ENCODE measurements at regions not wholly inside any gene's neighbourhood (a gene's known extent, or its start where the extent isn't known, plus 50 kb on each side); places are given as distances from the start of the nearest gene placed in this dataset.

DNA sequence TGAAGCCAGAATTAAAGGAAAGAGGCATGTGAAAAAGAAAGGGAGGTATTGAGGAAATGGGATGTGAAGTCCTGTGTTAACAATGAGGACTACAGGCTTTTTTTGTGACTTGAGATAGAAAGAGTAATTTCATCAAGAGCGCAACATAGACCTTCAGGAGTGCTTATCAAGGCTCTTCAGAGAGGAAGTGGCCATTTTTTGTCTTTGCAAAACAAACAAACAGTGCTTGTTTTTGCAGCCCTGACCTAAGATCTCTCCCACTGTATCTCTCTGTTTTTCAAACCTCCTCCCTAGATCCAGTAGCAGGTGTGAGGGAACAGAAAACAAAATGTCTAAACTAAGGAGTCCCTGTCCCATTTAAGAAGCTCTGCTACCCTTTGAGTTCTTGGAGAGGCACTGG lies 710.3 kb upstream of the MARCKS start:
- no peak for DNase-seq (ENCODE audit: low read depth in 1 of 2, low spot score in 1 of 2)

GRCh38 chr6:113147544-113147943 lies 709.6 kb upstream of the MARCKS start:
- H3K36me3 ChIP-seq = no peaks in the 10 kb centered on the region
- no peak overlapping the region for H3K4me3 ChIP-seq
- no peak overlapping the region for H3K27ac ChIP-seq
- peaks cover 6% of the 10 kb centered on the region for H3K4me1 ChIP-seq (ENCODE audit: low read depth)
- no peak for TF ChIP-seq CTCF (IDR thresholded peaks at IDR 0.05; ENCODE audit: low read depth, low read length)
- no peaks in the 10 kb centered on the region for H3K27me3 ChIP-seq
- H3K9me3 ChIP-seq (ENCODE audit: low read depth) = no peaks in the 10 kb centered on the region
- no peak for DNase-seq (ENCODE audit: low read depth in 1 of 2, low spot score in 1 of 2)

More for the DNA sequence above, 710.3 kb upstream of the MARCKS start:
- Histone ChIP-seq H3K27ac (no peak overlapping the region), H3K9me3 (ENCODE audit: low read depth) (no peaks in the 10 kb centered on the region), H3K36me3 (no peaks in the 10 kb centered on the region), H3K4me1 (ENCODE audit: low read depth) (peaks cover 6% of the 10 kb centered on the region), H3K27me3 (no peaks in the 10 kb centered on the region), H3K4me3 (no peak overlapping the region)
- TF ChIP-seq CTCF (IDR thresholded peaks at IDR 0.05; ENCODE audit: low read depth, low read length) = no peak

DNA sequence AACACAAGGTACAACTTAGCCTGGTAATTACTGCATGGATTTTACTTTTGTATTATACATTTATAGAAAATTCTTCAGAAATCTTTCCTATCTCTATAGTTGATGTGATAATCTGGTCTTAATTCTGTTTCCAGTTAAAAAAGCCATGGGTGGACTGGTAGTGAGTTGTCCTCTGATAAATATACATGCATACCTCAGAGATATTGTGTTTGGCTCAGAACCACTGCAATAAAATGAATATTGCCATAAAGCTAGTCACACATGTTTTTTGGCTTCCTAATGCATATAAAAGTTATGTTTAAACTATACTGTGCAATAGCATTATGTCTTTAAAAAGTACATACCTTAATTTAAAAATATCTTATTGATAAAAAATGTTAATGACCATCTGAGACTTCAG lies 708.6 kb upstream of the MARCKS start:
- DNase-seq (ENCODE audit: low read depth in 1 of 2, low spot score in 1 of 2) = no peak
- Histone ChIP-seq H3K27ac (no peak overlapping the region), H3K27me3 (no peaks in the 10 kb centered on the region)

DNA sequence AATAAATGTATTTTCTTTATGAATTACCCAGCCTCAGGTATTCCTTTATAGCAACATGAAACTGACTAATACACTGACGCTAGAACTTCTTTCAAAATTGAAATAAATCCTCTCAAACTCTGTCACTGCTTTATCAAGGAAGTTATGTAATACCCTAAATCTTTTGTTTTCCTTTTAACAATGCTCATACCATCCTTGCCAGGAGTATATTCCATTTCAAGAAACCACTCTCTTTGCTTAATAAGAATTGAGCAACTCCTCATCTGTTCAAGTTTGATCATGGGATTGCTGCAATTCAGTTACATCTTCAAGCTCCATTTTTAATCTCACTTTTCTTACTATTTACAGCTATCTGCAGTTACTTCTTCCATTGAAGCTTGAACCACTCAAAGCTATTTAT lies 707.6 kb upstream of the MARCKS start:
- no peak for TF ChIP-seq CTCF (IDR thresholded peaks at IDR 0.05; ENCODE audit: low read depth, low read length)
- no peaks in the 10 kb centered on the region for H3K9me3 ChIP-seq (ENCODE audit: low read depth)
- H3K27ac ChIP-seq = no peak overlapping the region
- H3K27me3 ChIP-seq = no peaks in the 10 kb centered on the region
- H3K36me3 ChIP-seq = no peaks in the 10 kb centered on the region
- peak in 1 of 2 donors; percentile 35 for DNase-seq (ENCODE audit: low read depth in 1 of 2, low spot score in 1 of 2)
- peaks cover 6% of the 10 kb centered on the region for H3K4me1 ChIP-seq (ENCODE audit: low read depth)
- no peak overlapping the region for H3K4me3 ChIP-seq

More for the DNA sequence above, 708.6 kb upstream of the MARCKS start:
- H3K36me3 ChIP-seq = no peaks in the 10 kb centered on the region
- no peak overlapping the region for H3K4me3 ChIP-seq
- no peaks in the 10 kb centered on the region for H3K9me3 ChIP-seq (ENCODE audit: low read depth)
- H3K4me1 ChIP-seq (ENCODE audit: low read depth) = peaks cover 6% of the 10 kb centered on the region
- TF ChIP-seq CTCF (IDR thresholded peaks at IDR 0.05; ENCODE audit: low read depth, low read length) = no peak

DNA sequence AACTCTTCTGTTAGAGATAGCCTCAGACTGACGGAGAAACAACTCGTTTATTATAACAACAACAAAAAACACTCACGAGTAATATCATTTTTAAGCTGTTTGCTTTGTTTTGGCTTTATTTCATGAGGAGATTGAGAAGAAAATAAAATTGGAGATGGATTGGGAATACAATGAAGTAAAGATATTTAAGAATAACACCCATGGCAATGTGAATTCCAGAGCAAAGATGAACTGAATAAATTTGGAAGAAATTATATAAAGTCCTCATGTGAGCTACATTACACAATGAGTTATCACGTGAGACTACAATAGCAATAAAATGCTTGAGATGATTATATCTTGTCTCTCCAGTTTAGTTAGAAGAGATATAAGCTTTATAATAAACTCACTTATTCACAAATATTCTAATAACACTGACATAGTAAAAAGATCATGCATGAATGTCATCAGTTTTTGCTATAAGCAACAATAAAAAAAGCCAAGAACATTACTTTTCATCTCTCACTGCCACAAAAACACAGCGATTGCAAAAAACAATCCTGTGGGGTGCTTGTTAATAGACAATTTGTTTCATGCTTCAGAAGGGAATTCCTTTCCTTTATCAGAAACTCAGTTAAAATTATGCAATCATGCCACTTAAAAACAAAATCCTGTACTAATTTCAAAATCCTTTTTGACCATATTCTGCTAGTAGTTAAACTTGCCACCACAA lies 696.7 kb upstream of the MARCKS start:
- no peaks in the 10 kb centered on the region for H3K4me1 ChIP-seq (ENCODE audit: low read depth)
- TF ChIP-seq CTCF (IDR thresholded peaks at IDR 0.05; ENCODE audit: low read depth, low read length) = no peak
- H3K27ac ChIP-seq = no peak overlapping the region
- no peaks in the 10 kb centered on the region for H3K9me3 ChIP-seq (ENCODE audit: low read depth)
- no peak overlapping the region for H3K4me3 ChIP-seq
- no peaks in the 10 kb centered on the region for H3K27me3 ChIP-seq
- peak in 1 of 2 donors; percentile 52 for DNase-seq (ENCODE audit: low read depth in 1 of 2, low spot score in 1 of 2)
- no peaks in the 10 kb centered on the region for H3K36me3 ChIP-seq
